Thoracic aorta (tissue), 2 donors: ENCODE measurements at regions not wholly inside any gene's neighbourhood (a gene's known extent, or its start where the extent isn't known, plus 50 kb on each side); places are given as distances from the start of the nearest gene placed in this dataset.

Source experiments
- ATAC-seq: fragments of 150-250 bp; one replicate; pipeline ENCODE4 v1.8.0; 2017; ENCODE audit warnings: low read depth; ENCODE audit not compliant: insufficient number of reproducible peaks, low FRiP score
- DNase-seq: peaks from one replicate; pipeline ENCODE4 v3.0.0-alpha.2; 2020; ENCODE audit warnings: low spot score
- H3K27ac ChIP-seq, 2 donors: fragments of 200-600 bp; sonication (generic); 1 replicate in 1 of 2; 2 replicates in 1 of 2; pipeline ENCODE4 v1.5.1; 2016; ENCODE audit warnings: mild to moderate bottlenecking in 2 of 2, moderate library complexity in 2 of 2
- H3K27me3 ChIP-seq: fragments of 200-600 bp; sonication (generic); replicated peaks from 2 replicates; pipeline ENCODE4 v1.6.0; 2016; ENCODE audit warnings: mild to moderate bottlenecking; ENCODE audit not compliant: insufficient read depth
- H3K36me3 ChIP-seq: fragments of 200-600 bp; sonication (generic); one replicate; pipeline ENCODE4 v1.5.1; 2016
- H3K4me1 ChIP-seq, 2 donors: fragments of 200-600 bp; sonication (generic); 1 replicate in 1 of 2; 2 replicates in 1 of 2; pipeline versions ENCODE4 v1.5.1 to v1.6.0; 2016; ENCODE audit warnings: low read depth in 2 of 2, mild to moderate bottlenecking in 1 of 2; ENCODE audit not compliant: control insufficient read depth in 1 of 2
- H3K4me3 ChIP-seq: fragments of 200-600 bp; sonication (generic); 2 replicates; pipeline ENCODE4 v1.5.1; 2016; ENCODE audit warnings: mild to moderate bottlenecking
- H3K9me3 ChIP-seq: fragments of 200-600 bp; sonication (generic); 2 replicates; pipeline ENCODE4 v1.5.1; 2016
- TF ChIP-seq, protein P1 (sequence below): fragments of 200-600 bp; sonication (generic); IDR thresholded peaks from one replicate; pipeline ENCODE4 v1.5.1; 2019; ENCODE audit warnings: antibody characterized with exemption

DNA sequence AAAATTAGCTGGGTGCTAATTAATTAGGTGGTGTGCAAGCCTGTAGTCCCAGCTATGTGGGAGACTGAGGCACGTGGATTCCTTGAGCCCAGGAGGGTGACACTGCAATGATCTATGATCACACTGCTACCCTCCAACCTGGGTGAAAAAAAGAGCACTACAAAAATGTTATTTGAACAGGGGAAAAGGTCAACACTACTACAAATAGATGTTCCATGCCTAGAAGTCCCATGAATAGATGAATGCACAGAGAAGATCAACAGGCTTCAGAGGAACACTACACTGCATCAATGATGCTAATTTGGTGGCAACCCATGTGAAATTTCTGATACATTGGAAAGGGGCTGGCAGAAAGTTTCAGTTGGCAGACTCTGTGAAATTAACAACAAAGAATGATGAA, 105.4 kb upstream of the FHIT start:
- Histone ChIP-seq H3K27ac (no peak overlapping the region), H3K4me3 (no peak overlapping the region), H3K9me3 (no peaks in the 10 kb centered on the region), H3K36me3 (no peaks in the 10 kb centered on the region), H3K4me1 (no peaks in the 10 kb centered on the region), H3K27me3 (no peaks in the 10 kb centered on the region)
- no peak for DNase-seq
- TF ChIP-seq, protein P1, sequence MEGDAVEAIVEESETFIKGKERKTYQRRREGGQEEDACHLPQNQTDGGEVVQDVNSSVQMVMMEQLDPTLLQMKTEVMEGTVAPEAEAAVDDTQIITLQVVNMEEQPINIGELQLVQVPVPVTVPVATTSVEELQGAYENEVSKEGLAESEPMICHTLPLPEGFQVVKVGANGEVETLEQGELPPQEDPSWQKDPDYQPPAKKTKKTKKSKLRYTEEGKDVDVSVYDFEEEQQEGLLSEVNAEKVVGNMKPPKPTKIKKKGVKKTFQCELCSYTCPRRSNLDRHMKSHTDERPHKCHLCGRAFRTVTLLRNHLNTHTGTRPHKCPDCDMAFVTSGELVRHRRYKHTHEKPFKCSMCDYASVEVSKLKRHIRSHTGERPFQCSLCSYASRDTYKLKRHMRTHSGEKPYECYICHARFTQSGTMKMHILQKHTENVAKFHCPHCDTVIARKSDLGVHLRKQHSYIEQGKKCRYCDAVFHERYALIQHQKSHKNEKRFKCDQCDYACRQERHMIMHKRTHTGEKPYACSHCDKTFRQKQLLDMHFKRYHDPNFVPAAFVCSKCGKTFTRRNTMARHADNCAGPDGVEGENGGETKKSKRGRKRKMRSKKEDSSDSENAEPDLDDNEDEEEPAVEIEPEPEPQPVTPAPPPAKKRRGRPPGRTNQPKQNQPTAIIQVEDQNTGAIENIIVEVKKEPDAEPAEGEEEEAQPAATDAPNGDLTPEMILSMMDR: no peak
- ATAC-seq: no peak

DNA sequence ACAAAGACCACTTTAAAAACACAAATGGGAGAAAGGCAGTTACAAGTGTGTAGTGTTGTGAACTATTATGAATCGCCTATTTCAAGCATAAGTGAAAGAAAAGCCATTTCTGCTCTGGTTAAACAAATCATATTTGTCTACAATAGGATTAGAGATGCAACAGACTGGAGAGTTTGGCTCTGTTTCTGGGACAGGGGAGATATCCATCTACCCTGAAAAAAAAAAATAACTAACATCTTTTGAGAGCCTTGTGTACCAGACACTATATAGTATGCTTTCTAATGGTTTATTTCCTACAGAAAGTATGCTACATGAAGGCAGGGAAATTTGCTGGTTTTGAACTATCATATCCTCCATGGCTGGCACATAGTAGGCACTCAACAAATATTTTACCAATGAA, 106.7 kb upstream of the FHIT start:
- no peaks in the 10 kb centered on the region for H3K36me3 ChIP-seq
- no peak overlapping the region for H3K27ac ChIP-seq
- no peak for ATAC-seq
- no peaks in the 10 kb centered on the region for H3K27me3 ChIP-seq
- TF ChIP-seq, protein P1: no peak
- DNase-seq: no peak
- no peaks in the 10 kb centered on the region for H3K4me1 ChIP-seq
- H3K4me3 ChIP-seq: no peak overlapping the region
- H3K9me3 ChIP-seq: no peaks in the 10 kb centered on the region

DNA sequence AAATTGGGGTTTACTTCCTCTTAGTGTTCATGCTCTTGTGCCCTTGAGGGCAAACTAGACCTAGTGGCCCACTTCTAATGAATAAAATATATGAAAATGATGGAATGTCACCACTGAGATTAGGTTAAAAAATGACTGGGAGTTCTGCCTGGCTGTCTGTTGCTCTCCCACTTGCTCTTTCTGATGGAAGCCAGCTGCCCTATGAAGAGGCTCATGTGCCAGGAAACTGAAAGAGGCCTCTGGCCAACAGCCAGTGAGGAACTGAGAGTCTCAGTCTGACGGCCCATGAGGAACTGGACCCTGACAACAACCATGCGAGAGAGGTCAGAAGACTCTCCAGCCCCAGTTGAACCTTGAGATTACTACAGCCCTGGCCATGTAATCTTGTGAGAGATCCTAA, 107.1 kb upstream of the FHIT start:
- Histone ChIP-seq H3K4me1 (no peaks in the 10 kb centered on the region), H3K9me3 (no peaks in the 10 kb centered on the region), H3K4me3 (no peak overlapping the region), H3K27ac (no peak overlapping the region), H3K27me3 (no peaks in the 10 kb centered on the region), H3K36me3 (no peaks in the 10 kb centered on the region)
- ATAC-seq: no peak
- TF ChIP-seq, protein P1: no peak
- no peak for DNase-seq

DNA sequence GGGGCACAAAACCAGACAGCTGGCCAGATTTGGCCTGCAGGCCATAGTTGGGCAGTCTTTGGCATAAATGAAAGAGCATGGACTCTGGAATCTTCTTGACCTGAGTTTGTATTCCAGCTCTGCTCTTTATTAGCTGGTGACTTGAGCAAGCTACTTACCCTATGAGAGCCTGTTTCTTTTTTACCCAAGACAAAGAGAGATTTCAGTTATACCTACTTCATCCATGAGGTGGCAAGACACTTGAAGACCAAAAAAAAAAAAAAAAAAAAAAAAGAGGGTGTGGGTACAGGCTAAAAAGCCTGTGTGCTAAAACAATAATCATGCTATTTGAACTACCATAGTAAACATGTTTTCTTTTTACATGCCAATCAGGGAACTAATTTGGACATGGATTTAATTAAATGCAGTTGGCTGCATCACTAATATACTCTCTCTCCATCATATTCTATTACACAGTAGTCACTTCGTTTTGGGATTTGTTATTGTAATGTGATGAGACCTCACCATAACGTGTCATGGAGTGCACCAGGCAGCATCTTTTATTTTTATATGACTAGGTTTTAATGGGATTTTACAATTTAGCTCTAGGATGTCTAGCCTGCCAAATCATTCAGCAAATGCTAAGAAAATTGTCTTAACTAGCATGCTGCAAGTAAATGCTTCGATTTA, 109.2 kb upstream of the FHIT start:
- Histone ChIP-seq H3K27ac (no peak overlapping the region), H3K4me1 (no peaks in the 10 kb centered on the region), H3K9me3 (no peaks in the 10 kb centered on the region), H3K4me3 (no peak overlapping the region), H3K27me3 (no peaks in the 10 kb centered on the region), H3K36me3 (no peaks in the 10 kb centered on the region)
- TF ChIP-seq, protein P1: no peak
- no peak for ATAC-seq
- DNase-seq: no peak

DNA sequence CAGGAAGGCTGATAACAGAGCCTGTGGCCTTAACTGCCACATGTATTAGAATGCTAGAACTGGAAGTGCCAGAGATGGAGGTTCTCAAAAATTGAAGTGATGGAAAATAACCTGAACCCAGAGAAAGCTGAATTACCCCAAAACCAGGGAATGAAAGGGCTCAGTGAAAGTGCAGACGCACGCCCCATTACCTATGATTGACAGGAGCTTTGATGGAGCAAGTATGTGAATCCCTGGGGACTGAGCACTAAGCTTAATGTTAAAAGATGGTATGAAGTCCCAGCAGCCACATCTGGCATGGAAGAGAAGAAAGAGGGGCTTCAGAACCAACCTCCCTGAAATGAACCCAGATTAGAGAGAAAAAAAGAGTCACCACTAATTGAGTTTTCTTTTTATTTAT, 118.4 kb upstream of the FHIT start:
- TF ChIP-seq, protein P1: no peak
- H3K9me3 ChIP-seq: no peaks in the 10 kb centered on the region
- no peaks in the 10 kb centered on the region for H3K27me3 ChIP-seq

More for the DNA sequence above, 118.4 kb upstream of the FHIT start:
- ATAC-seq (no peak), DNase-seq (no peak)
- Histone ChIP-seq H3K4me3 (no peak overlapping the region), H3K4me1 (no peaks in the 10 kb centered on the region), H3K27ac (no peak overlapping the region), H3K36me3 (no peaks in the 10 kb centered on the region)
